GM21619 (cell line): ENCODE measurements at regions not wholly inside any gene's neighbourhood (a gene's known extent, or its start where the extent isn't known, plus 50 kb on each side); places are given as distances from the start of the nearest gene placed in this dataset.

Source experiments
- ATAC-seq: cut with Tn5 transposase; IDR thresholded peaks from one replicate; pipeline ENCODE4 v1.9.1; 2021; ENCODE audit not compliant: unreplicated experiment

DNA sequence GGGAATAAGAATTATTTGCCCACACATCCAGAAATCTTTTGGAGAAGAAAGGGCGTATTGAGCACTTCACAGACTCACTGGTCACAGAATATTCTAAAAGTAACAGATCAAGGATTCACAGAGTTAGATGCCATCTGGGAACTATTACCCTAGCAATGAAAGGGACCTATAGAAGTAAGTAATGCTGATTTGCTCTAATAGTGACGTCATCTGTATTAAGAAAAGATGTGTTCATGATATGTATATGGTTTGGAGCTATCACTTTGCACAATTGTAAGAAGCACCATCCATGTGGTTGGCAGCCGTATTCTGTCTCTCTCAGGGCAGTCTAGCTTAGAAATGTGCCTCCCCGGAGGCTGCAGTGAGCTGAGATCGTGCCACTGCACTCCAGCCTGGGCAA, 52.8 kb upstream of the SV2C start:
- no peak for ATAC-seq

DNA sequence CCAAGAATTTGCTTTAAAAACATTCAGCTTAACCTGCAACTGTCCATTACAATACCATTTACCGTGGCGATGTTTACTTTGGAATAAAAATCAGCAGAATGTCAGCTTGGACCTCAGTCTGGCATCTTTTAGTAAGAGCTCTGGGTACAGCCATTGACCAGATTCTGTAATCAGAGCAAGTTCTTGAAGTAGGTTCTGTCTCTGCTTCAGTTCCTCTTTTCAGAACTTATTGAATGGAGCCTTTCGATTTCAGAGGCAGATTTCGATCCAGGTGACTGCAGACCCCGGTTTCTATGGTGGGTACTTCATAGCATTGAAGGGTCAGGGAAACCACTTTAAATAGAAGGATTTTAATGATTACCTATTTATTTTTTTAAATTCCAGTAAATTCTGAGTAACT, 53.4 kb upstream of the SV2C start:
- no peak for ATAC-seq

DNA sequence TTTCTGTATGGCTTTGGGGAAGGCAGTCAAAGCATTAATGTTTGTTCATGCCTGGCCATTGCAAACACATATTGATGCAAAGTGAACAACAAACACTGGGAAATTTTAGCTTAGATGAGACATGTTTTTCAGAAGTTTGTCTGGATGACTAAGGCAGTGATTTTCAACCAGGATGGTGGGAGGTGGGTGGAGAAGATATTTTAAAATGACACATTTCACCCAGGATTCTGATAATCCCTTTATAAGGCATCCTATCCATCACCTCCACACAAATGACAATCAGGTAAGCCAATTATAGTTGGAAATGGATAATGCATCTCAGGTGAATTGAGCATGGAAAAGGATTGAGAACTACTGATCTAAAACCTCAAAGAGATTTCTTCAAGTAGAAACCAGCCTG, 57.4 kb upstream of the SV2C start:
- no peak for ATAC-seq

DNA sequence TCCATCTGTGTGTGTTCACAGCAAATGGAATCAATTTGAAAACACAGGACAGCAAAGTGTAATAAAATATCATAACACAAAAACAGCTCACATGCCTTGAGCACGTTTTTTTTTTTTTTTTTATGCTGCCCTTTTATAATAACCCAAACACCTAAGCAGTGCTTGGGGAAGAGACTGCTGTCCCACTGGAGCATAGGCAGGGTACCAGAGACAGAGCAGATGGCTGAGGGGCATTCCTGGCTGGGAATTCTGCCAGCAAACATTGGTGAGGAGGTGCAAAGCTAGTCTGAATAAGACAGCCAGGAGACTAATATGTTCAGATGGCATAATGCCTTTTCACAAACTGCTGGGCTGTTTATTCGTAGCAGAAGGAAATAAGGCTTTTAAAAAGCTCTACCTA, 58.1 kb upstream of the SV2C start:
- no peak for ATAC-seq

DNA sequence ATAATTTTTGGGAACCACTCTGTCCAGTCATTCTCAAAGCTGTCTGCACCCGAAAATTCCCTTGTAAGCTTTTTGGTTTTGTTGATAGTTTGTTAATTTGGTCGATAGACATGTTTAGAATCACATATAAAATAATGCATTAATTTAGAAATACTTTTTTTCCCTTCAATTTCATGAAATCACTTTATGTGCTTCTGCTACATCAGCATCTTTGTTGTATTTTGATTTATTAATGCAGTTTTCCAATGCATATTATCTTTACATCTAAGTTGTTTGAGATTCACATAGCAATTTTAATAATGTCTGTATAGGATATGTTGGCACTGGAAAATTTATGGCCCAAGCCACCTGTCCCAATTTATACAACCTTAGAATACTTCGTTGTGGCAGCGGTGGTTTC, 60.6 kb upstream of the SV2C start:
- ATAC-seq: no peak

DNA sequence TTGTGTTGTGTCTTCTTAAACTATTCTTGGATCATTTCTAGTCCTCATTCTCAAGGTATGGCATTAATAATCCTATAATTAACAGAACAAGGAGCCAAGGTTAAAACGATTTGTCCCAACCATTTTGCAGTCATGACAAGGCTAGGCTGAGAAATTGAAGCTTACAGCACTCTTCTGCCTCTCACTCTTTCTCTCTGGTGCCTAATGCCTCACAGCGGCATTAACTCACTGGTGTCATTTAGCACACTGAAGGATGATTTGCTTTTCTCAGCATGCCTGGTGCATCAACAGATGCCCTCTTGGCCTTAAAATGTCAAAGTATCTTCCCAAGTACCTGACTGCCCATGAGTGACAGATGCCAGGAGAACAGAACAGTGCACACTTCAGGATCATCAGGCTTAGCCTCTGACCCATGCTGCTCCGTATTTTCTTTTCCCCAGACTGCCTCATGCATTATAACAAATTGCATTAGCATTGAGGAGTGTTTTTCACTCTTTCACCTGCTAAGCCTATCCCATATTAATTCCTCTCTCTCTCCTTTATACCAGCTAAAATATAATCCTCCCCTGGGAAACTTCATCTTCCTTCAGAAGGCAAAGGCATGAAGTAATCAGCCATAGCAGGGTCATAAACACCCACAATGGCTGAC, 61.1 kb upstream of the SV2C start:
- ATAC-seq: no peak

DNA sequence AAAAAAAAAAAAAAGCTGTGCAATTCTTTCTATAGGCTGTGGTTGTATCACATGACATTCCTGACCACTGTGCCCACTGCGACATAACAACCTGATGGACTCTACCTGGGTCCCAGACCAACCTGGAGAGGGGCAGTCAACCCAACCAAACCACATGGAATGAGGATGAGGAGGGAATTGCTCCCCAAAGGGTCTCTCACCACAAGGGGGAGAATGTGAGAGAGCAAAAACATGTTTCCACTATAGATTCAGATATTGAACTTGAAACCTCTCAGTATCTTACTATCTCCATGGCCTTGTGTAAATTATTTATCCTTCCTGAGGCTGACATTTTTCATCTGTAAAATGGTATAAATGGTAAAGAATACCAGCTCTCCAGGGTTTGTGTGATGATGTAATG, 66.9 kb upstream of the SV2C start:
- ATAC-seq: no peak

DNA sequence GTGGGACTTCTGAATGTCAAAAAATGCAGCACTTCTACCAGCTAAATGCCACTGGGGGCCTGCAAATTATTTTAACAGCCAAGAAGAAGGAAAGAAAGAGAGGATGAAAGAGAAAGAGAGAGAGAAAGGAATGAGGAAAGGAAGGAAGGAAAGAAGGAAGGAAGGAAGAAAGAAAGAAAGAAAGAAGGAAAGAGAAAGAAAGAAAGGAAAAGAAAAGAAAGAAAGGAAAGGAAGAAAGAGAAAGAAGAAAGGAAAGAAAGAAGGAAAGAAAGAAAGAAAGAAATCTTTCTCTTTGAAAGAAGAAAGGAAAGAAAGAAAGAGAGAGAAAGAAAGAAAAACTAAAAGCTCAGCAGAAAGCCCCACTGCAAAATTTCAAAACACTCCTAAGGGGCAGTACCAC, 69.2 kb upstream of the SV2C start:
- no peak for ATAC-seq

DNA sequence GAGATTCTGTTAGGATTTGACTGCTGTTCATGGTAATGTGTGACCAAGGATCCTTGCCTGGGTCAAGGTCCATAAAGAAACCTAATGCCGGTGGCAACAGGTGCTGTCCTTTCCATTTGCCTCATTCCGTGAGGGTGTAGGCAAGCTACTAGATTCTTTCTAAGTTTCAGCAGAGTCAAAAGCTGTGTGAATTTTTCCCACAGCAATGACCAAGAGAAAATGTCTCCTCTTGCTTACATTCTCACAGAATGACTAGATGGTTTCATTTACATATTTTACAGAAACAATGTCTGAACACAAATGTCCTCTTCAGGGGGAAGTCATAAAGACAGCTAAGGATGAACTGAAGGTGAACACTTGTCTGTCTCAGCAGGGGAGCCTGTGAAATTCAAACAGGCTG, 75.3 kb upstream of the SV2C start:
- no peak for ATAC-seq

DNA sequence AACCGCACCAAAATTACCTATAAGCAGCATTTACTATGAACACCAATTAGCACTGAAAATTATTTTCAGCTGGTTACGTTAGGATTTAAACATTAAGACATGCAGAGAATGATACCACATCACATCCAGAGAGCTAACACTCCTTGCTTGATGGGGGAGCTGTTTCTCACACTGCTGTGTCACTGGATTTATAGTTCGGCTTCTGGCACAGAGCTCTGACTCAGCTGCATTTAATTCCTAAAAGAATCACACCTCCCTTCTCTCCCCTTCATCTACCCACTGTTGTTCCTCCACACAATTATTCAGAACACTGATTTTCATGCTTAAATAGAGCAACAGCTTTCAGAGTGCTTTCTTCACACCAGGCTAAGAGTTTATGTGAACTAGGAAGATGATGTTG, 82.6 kb upstream of the SV2C start:
- ATAC-seq: no peak

DNA sequence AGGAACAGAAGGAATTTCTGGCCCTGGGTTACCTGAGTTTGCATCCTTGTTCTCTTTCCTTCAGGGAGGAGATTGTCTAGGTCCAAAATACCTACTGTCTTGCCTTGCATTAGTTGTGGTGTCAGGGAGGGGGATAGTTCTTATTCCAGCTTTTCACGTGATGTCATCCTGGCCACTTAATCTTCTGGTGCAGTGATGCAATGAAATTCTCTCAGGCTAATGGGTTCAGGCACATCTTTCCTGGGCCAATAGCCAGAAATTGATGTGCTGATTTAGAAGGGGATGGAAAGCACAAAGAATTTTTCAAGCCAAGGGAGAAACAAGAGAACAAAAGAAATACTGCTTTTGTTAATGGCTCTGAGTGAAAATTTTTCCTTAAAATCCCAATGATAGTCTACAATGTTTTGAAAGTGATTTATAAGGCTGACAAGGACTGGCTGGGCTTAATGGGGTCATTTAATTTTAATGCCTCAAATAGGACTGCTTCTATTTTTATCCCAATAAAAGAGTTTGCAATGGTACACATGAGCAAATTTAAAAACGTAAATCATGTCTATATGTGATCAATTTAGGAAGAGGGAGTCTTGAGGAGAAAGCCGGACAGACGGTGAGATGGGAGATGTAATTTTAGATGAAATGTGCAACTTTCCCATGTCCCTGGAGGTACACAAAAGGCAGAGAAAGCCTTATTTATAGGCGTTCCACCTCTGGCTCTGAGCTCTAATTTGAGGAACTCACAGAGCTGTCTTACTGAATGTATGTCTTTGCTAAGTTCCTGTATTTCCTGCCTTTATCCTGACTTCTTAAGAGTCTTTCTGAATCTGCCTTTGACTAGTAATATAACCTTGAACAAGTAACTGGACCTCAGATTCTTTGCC, 89.3 kb upstream of the SV2C start:
- ATAC-seq: no peak

DNA sequence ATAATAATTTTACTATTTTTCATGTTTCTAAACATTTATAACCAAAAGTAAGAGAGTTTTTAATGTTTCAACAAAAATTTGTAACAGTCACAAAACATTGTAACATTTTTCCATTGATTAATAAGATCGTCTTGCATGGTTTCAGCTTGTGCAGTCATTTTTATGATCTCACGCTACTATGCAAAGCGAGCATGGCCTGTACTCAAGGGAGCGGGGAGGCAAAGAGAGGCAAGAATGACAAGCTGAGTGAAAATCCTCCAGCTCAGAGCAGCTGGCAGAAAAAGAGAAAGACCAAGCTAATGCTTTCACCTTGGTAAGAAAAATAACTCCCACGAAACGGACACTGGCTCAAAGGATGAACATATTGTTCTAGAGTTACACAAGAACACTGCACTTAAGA, 90.0 kb upstream of the SV2C start:
- no peak for ATAC-seq

DNA sequence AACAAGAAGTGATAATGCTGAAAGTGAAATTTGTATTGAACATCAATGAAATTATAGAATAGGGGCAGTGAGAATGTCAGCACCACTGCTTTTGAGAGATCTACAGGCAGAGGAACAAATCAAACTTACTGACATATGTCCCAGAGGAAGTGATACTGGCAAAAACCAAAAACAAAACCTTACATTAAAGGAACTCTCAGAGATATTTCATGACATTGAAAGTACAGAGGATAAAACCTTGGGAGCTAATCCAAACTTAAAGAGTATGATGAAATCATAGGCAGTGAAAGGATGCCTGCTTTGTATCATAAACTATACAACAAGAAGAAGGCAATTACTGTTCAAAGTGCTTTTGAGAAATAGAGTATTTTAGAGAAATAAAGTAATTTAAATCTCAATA, 90.4 kb upstream of the SV2C start:
- no peak for ATAC-seq

DNA sequence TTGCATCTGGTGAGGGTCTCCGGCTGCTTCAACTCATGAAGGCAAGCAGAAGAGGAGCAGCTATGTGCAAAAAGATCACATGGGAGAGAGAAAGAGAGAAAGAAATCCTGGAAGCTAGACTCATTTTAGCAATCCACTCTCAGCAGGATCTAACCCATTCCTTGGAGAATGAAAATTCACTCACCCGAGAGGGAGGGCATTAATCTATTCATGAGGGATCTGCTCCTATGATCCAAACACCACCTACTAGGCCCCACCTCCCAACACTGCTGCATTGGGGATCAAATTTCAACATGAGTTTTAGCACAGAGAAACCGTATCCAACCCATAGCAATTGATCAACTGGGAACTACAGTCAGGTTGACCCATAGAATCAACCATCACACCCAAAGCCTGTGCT, 98.1 kb upstream of the SV2C start:
- ATAC-seq: no peak

DNA sequence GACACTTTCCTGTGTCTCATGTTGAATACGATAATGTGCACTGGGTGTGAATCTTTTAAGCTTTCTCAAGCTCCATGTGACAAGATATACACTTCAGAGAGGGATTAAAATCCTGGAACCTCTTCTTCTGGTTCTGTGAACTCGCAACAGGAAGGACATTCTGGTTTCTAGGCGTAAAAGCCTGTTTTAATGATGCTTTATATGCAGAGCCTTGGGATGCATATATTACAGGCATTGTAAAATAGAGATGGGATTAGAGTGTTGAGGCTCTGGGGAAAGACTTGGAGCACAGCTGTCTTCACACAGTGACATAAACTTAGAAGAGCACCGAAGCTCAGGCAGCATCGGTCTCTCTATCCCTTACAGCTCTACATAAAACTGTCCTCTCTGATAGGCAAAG, 107.7 kb upstream of the SV2C start:
- ATAC-seq: no peak

DNA sequence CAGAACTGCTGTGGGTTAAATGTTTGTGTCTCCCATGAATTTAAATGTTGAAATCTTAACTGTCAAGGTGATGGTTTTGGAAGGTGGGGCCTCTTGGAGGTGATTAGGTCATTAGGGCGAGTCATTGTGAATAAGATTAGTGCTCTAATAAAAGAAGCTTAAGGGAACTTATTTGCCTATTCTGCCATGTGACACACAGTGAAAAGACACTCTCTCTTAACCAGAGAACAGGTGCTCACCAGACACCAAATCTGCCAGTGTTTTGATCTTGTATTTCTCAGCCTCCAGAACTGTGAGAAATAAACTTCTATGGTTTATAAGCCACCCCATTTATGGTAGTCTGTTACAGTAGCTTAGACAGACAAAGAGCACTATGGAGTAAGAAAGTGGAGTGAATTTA, 117.9 kb upstream of the SV2C start:
- no peak for ATAC-seq

DNA sequence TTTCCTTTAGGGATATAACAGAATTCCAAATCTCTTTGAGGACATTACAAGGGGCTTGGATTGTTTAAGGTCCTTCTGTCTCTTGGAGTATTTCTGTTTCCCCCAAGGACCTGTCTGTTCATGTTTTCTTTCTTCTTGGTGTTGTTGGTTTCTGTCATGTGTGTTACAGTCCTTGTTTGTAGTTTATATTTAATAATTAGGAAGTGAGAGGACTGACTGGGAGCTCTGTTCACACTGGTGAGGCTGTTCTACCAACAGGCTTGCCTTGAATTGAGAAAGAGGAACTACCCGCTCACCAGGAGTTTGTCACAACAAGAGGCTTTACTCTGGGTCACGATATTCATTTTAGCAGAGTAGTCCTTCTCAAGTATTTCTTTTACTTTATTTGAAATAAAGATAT, 119.2 kb upstream of the SV2C start:
- no peak for ATAC-seq

DNA sequence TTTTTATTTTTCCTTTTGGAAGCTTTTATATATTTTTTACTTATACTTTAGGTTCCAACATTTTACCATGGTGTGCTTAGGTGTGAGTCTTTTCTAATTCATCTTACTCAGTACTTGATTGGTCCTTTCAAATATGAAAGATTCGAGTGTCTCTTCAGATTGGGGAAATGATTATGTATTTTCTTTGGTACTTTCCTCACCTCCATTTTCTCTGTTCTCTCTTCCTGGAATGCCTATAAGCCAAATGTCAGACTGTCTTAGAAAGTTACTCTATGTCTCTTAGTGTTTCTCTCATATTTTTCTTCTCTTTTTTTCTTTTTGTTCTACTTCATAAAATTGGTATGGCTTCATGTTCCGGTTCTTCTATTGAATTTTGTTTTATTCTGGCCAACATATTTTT, 119.6 kb upstream of the SV2C start:
- no peak for ATAC-seq

DNA sequence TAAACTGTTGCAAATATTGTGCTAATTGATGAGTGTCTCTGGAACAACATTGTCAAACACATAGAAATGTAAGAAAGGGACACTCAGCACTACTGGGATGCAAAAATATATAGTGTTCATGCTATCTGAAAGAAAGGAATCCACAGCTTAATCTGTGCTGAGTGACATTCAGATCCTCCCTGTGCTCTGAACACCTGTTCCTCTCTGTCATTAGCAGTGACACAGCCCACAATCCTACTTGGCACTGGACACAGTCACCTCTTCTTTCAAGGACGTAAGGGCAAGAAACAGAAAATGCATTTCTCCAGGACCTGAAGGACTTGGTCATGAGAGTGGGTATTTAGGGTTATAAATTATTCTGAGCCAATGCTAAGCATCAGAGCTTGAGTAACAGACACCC, 121.4 kb upstream of the SV2C start:
- no peak for ATAC-seq

DNA sequence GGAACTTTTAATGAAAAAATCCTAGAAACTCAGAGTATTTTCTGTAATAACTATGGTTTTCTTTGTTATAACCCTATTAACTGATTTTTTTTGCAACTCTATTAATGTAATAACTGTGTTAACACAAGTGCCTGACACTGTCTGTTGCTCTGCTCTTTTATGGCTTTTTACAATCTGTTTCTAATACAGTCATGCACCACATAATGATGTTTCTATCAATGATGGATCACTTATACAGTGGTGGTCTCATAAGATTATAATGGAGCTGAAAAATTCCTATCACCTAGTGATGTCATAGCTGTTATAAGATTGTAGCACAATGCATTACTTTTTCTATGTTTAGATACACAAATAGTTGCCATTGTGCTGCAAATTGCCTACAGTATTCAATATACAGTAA, 123.1 kb upstream of the SV2C start:
- no peak for ATAC-seq

DNA sequence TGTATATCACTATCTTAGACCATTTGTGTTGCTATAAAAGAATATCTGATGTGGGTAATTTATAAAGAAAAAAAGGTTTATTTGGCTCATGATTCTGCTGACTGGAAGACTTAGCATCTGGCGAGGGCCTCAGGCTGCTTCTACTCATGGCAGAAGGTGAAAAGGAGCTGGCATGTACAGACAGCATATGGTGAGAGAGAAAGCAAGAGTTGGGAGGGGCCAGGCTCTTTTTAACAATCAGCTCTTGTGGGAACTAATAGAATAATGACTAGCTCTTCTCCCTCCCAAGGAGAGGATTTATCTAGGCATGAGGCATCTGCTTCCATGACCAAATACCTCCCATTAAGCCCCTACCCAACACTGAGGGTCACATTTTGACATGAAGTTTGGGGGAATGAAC, 130.2 kb upstream of the SV2C start:
- no peak for ATAC-seq

DNA sequence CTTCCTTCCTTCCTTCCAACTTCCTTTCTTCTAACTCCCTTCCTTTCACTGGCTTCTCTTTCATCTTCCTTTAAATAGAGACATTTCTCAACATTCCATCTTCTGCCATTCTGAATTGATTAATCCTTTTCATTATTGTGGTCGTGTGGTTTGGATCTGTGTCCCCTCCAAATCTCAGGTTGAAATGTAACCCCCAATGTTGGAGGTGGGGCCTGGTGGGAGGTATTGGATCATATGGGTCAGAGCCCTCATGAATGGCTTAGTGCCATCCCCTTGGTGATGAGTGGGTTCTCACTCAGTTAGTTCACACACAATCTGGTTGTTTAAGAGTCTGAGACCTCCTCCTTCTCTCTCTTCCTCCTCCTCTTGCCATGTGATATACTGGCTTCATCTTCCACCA, 130.9 kb upstream of the SV2C start:
- no peak for ATAC-seq

DNA sequence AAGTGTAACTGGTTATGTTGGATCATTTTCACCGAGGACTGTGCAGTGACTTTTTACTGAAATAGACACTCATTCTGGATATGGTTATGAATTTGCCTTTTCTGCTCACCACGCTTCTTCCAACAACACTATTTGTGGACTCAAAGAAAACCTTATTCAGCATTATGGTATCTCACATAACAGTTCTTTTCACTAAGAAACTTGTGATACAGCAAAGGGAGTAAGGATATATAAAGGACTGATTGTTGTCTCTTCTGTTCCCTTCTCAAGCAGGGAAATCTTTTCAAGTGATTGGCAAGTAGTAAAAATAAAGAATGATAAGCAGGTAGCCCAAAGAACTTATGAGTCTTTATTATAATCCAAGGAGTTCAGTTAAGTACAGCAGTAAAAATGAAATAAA, 131.5 kb upstream of the SV2C start:
- ATAC-seq: no peak
